ENCODE measurements at regions not wholly inside any gene's neighbourhood (a gene's known extent, or its start where the extent isn't known, plus 50 kb on each side); places are given as distances from the start of the nearest gene placed in this dataset.

DNA sequence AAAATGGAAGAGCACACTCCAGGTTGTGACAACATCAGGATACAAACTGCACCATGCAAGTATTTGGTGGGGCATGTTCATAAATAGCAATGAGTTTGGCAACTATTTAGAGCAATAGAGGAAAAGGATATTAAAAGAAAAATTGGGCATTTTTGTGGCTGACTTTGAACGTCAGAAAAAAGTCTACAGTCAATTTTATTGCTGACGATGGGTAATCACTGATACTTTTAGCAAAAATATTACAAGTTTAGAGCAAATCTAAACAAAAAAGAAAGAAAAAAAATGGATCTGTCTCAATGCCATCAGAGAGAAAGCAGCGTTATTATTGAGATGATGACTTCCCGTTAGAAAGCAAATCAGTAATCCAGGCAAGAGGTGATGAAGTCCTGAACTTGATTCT lies 65.2 kb downstream of the CGGBP1 start:
- WGBS (ENCODE audit: extremely low coverage, insufficient read length, low lambda C conversion rate): no CpG with 5 or more reads among the region's 4 CpGs
- no peaks in the 10 kb centered on the region for H3K36me3 Mint-ChIP-seq (ENCODE audit: insufficient read depth in 1 of 3, low read depth in 3 of 3)
- no peak overlapping the region for H2BK120ac ChIP-seq (ENCODE audit: low read depth, low read length, poor library complexity, severe bottlenecking)

More for the DNA sequence above, 65.2 kb downstream of the CGGBP1 start:
- no peak overlapping the region for H3K18ac ChIP-seq (ENCODE audit: insufficient read length, low read depth, low read length)
- no peak overlapping the region for H4K8ac ChIP-seq (replicated peaks; ENCODE audit: insufficient read length, low read depth, low read length)
- H3K27me3 Mint-ChIP-seq (ENCODE audit: low read depth): no peaks in the 10 kb centered on the region
- no peak overlapping the region for H3K56ac ChIP-seq (ENCODE audit: insufficient read length, low read depth, low read length)
- no peak overlapping the region for H3K4me3 Mint-ChIP-seq
- H3K27me3 ChIP-seq (ENCODE audit: insufficient read depth, low read length): no peaks in the 10 kb centered on the region
- H2AFZ ChIP-seq (ENCODE audit: low read length): no peak overlapping the region
- H3T11ph ChIP-seq (ENCODE audit: low read length): no peak overlapping the region
- no peak overlapping the region for H3K27ac ChIP-seq (ENCODE audit: insufficient read length, low read depth, low read length)
- peaks cover 4% of the 10 kb centered on the region in 2 experiments for H3K4me1 Mint-ChIP-seq
- DNase-seq: no peak
- H3K23me2 ChIP-seq (ENCODE audit: insufficient read length, low read depth, low read length, poor library complexity, severe bottlenecking): no peaks in the 10 kb centered on the region
- H3K4me2 ChIP-seq (ENCODE audit: insufficient read depth, insufficient read length, low read length): no peak overlapping the region
- H2AK5ac ChIP-seq (ENCODE audit: insufficient read length, low read length): no peak overlapping the region
- H2BK12ac ChIP-seq (ENCODE audit: insufficient read length, low read depth, low read length): no peak overlapping the region
- TF ChIP-seq, protein P1, sequence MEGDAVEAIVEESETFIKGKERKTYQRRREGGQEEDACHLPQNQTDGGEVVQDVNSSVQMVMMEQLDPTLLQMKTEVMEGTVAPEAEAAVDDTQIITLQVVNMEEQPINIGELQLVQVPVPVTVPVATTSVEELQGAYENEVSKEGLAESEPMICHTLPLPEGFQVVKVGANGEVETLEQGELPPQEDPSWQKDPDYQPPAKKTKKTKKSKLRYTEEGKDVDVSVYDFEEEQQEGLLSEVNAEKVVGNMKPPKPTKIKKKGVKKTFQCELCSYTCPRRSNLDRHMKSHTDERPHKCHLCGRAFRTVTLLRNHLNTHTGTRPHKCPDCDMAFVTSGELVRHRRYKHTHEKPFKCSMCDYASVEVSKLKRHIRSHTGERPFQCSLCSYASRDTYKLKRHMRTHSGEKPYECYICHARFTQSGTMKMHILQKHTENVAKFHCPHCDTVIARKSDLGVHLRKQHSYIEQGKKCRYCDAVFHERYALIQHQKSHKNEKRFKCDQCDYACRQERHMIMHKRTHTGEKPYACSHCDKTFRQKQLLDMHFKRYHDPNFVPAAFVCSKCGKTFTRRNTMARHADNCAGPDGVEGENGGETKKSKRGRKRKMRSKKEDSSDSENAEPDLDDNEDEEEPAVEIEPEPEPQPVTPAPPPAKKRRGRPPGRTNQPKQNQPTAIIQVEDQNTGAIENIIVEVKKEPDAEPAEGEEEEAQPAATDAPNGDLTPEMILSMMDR (conservative IDR thresholded peaks at IDR 0.05): no peak
- H4K91ac ChIP-seq (ENCODE audit: insufficient read length, low read depth, low read length): no peak overlapping the region
- H3K79me1 ChIP-seq (ENCODE audit: insufficient read depth, low read depth, low read length, poor library complexity, severe bottlenecking): no peaks in the 10 kb centered on the region
- H3K23ac ChIP-seq (ENCODE audit: insufficient read length, low read depth, low read length): no peak overlapping the region
- no peak overlapping the region for H3K27ac Mint-ChIP-seq
- no peak overlapping the region for H2BK15ac ChIP-seq (ENCODE audit: low read depth, low read length)
- no peaks in the 10 kb centered on the region for H4K20me1 ChIP-seq (ENCODE audit: control insufficient read depth, insufficient read depth, insufficient read length)
- H3K14ac ChIP-seq (ENCODE audit: insufficient read depth, low read length): no peak overlapping the region
- no peaks in the 10 kb centered on the region for H3K4me1 ChIP-seq (ENCODE audit: insufficient read depth, low read length)
- H2BK20ac ChIP-seq (ENCODE audit: low read depth, low read length, poor library complexity, severe bottlenecking): no peak overlapping the region
- no peak overlapping the region for H2BK5ac ChIP-seq (ENCODE audit: insufficient read length, low read length)
- no peaks in the 10 kb centered on the region for H3K79me2 ChIP-seq (ENCODE audit: insufficient read depth, low read length)
- H3K4ac ChIP-seq (ENCODE audit: low read depth, low read length): no peak overlapping the region
- no peak overlapping the region for H3K9ac ChIP-seq (ENCODE audit: extremely low read depth, insufficient read length, low read length)
- H3K9me3 Mint-ChIP-seq: no peaks in the 10 kb centered on the region
- H3K9me3 ChIP-seq (ENCODE audit: control insufficient read depth, low read depth, low read length): no peaks in the 10 kb centered on the region
- no peak overlapping the region for H4K5ac ChIP-seq (ENCODE audit: insufficient read length, low read depth, low read length)

Data from H9 (cell line).